SKM-1 treated with dmso at 0.1 percent for 144 hours (cell line): ENCODE measurements at regions not wholly inside any gene's neighbourhood (a gene's known extent, or its start where the extent isn't known, plus 50 kb on each side); places are given as distances from the start of the nearest gene placed in this dataset.
A peak's percentile ranks its signal among the peaks of the same experiment; 100 is the strongest.

Experiments
- DNase-seq: peaks from one replicate; lab custom pipeline; 2025; ENCODE audit not compliant: unreplicated experiment; lab: John Stamatoyannopoulos, UW

DNA sequence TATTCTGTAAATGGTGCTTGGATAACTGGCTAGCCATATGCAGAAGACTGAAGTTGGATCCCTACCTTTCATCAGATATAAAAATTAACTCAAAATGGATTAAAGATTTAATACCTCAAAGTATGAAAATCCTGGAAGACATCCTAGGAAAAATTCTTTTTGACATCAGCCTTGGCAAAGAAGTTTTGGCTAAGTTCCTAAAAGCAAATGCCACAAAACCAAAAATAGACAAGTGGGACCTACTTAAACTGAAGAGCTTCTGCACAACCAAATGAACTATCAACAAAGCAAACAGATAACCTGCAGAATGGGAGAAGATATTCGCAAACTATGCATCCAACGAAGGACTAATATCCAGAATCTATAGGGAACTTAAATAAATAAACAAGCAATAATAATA, 60.3 kb upstream of the RIPPLY2 start:
- no peak for DNase-seq

DNA sequence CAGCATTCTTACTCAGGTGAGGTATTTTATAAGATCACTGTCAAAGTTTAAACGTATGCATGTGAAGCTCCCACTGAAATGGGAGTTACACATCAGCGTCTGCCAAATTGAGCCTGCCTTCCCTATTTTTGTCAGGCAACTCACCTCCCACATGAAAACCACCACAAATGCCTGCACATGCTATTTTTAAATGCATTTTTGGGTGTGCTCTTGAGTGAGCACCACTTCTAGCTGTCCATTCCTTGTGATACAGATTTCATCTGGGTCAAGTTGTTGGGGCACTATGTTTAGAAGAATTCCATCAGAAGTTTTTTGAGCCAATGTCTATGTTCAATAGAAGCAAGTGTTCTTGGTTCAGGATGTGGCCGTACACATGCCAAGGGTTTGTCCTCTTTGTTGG, 71.7 kb upstream of the RIPPLY2 start:
- DNase-seq, result no peak

DNA sequence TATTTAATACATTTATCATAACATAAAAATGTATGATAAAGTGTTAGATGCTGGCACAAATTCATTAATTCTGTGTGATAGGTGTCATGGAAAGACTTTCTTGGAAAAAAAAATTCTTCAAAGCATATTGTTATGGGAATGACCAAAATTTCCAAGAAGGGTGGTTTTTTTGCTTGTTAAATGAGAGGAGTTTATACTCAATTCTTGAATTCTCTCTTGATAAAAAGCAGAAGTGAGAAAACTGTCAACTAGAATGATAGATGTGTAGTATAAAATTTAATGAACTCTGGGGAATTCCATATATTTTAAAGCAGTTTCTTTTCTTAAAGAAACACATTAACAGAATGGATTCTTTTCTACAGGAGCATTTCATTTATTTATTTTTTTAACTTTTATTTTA, 62.0 kb upstream of the SNAP91 start:
- no peak for DNase-seq

DNA sequence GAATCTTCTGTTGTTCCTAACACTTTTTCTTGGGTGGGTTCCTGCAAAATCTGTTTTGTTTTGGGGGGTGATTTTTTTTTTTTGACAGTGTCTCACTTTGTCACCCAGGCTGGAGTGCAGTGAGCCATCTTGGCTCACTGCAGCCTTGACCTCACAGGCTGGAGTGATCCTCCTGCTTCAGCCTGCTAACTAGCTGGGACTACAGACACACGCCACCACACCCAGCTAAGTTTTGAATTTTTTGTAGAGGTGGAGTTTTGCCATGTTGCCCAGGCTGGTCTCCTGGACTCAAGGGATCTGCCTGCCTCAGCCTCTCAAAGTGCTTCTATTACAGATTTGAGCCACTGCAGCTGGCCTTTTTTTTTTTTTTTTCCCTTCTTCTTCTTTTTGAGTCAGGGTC, 60.5 kb upstream of the SNAP91 start:
- no peak for DNase-seq

DNA sequence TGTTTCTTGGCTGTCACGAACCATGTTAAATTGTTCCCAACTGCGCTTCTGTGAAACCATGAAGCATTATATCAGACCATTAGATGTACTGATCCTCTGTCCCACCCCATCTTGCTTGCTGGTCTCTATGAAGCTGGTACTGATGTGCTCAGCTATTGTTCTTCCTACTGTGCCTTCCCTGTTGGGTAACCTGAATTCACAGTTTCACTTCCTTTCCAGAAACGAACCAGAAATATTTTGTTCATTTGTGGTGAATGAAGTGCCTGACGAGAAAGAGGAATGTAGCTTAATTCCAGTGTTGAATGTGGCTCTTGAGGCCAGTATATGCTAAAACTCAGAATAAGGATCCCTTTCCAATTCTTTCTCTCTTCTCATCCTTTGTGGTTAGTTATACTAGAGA, 58.1 kb upstream of the SNAP91 start:
- peak; percentile 61 for DNase-seq
